ENCODE measurements at regions not wholly inside any gene's neighbourhood (a gene's known extent, or its start where the extent isn't known, plus 50 kb on each side); places are given as distances from the start of the nearest gene placed in this dataset.

DNA sequence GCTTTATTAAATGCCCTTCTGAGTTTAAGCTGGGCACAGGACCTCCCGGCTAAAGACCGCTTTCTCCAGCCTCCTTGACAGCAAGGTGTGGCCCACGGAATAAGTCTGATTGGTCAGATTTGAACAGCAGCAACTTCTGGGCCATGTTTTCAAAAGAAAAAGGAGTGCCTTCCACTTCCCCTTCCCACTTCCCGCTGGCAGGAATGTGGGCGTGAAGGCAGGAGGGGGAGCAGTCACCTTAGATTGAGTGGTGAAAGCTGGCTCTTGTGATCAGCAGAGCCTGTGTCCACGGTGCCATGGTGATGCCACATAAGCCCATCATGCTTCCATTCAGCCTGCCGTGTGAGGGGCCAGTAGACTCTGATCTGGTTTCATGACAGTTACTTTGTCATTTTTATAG is 136.6 kb upstream of the GLI2 start:
- Histone ChIP-seq H3K27ac (ENCODE audit: low read length) (no peak overlapping the region), H2AFZ (ENCODE audit: low read length) (no peak overlapping the region), H3F3A (ENCODE audit: insufficient read depth, low read length) (no peaks in the 10 kb centered on the region), H3K9me3 (replicated peaks; ENCODE audit: insufficient read depth, low read length) (no peaks in the 10 kb centered on the region), H3K36me3 (replicated peaks; ENCODE audit: insufficient read depth, low read length) (no peaks in the 10 kb centered on the region), H3K4me1 (ENCODE audit: low read length) (no peaks in the 10 kb centered on the region), H3K9ac (ENCODE audit: low read length) (no peak overlapping the region), H3K9me2 (replicated peaks; ENCODE audit: insufficient read depth, low read length) (no peaks in the 10 kb centered on the region), H3K79me2 (ENCODE audit: low read length) (no peaks in the 10 kb centered on the region), H3K27me3 (replicated peaks; ENCODE audit: insufficient read depth, low read length) (peaks cover 4% of the 10 kb centered on the region; the same call in 1 of the 2 replicates), H4K20me1 (ENCODE audit: insufficient read depth, low read length) (no peaks in the 10 kb centered on the region), H3K4me3 (ENCODE audit: low read length) (no peak overlapping the region), H3K4me2 (ENCODE audit: low read depth, low read length) (no peak overlapping the region)
- TF ChIP-seq, protein P1, sequence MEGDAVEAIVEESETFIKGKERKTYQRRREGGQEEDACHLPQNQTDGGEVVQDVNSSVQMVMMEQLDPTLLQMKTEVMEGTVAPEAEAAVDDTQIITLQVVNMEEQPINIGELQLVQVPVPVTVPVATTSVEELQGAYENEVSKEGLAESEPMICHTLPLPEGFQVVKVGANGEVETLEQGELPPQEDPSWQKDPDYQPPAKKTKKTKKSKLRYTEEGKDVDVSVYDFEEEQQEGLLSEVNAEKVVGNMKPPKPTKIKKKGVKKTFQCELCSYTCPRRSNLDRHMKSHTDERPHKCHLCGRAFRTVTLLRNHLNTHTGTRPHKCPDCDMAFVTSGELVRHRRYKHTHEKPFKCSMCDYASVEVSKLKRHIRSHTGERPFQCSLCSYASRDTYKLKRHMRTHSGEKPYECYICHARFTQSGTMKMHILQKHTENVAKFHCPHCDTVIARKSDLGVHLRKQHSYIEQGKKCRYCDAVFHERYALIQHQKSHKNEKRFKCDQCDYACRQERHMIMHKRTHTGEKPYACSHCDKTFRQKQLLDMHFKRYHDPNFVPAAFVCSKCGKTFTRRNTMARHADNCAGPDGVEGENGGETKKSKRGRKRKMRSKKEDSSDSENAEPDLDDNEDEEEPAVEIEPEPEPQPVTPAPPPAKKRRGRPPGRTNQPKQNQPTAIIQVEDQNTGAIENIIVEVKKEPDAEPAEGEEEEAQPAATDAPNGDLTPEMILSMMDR (IDR thresholded peaks at IDR 0.05; ENCODE audit: low read length), result no peak
- TF ChIP-seq EZH2phosphoT487 (IDR thresholded peaks at IDR 0.05; ENCODE audit: low read length), result no peak
- TF ChIP-seq EZH2 (optimal IDR thresholded peaks at IDR 0.05; ENCODE audit: low read depth, low read length), result no peak
- no peak for DNase-seq

DNA sequence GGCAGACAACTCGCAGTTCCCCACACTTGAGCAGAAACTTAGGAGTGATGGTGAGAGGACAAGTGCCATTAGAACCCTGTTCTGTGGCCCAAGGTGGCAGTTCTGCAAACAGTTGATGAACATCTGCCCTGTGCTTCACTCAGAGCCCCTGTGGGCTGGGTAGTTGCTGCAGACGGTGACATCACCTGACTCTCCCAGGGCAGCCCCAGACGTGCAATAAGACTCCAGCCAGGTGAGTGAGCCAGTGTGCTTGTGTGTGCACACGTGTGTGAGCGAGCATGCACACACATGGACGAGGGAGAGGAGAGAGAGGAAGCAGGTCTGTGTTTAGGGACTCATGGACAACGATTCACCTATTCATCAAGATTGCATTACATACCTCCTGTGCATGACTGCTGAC is 136.0 kb upstream of the GLI2 start:
- no peak overlapping the region for H3K9ac ChIP-seq (ENCODE audit: low read length)
- H3K36me3 ChIP-seq (replicated peaks; ENCODE audit: insufficient read depth, low read length), result no peaks in the 10 kb centered on the region
- H4K20me1 ChIP-seq (ENCODE audit: insufficient read depth, low read length), result no peaks in the 10 kb centered on the region
- no peak for DNase-seq
- H2AFZ ChIP-seq (ENCODE audit: low read length), result no peak overlapping the region
- no peaks in the 10 kb centered on the region for H3K9me3 ChIP-seq (replicated peaks; ENCODE audit: insufficient read depth, low read length)
- peaks cover 4% of the 10 kb centered on the region; the same call in 1 of the 2 replicates for H3K27me3 ChIP-seq (replicated peaks; ENCODE audit: insufficient read depth, low read length)
- H3K79me2 ChIP-seq (ENCODE audit: low read length), result no peaks in the 10 kb centered on the region
- no peak overlapping the region for H3K4me3 ChIP-seq (ENCODE audit: low read length)
- H3F3A ChIP-seq (ENCODE audit: insufficient read depth, low read length), result no peaks in the 10 kb centered on the region
- H3K9me2 ChIP-seq (replicated peaks; ENCODE audit: insufficient read depth, low read length), result no peaks in the 10 kb centered on the region
- no peak overlapping the region for H3K27ac ChIP-seq (ENCODE audit: low read length)
- no peak overlapping the region for H3K4me2 ChIP-seq (ENCODE audit: low read depth, low read length)
- no peaks in the 10 kb centered on the region for H3K4me1 ChIP-seq (ENCODE audit: low read length)
- no peak for TF ChIP-seq EZH2phosphoT487 (IDR thresholded peaks at IDR 0.05; ENCODE audit: low read length)
- TF ChIP-seq EZH2 (optimal IDR thresholded peaks at IDR 0.05; ENCODE audit: low read depth, low read length), result no peak
- TF ChIP-seq, protein P1 (IDR thresholded peaks at IDR 0.05; ENCODE audit: low read length), result no peak

DNA sequence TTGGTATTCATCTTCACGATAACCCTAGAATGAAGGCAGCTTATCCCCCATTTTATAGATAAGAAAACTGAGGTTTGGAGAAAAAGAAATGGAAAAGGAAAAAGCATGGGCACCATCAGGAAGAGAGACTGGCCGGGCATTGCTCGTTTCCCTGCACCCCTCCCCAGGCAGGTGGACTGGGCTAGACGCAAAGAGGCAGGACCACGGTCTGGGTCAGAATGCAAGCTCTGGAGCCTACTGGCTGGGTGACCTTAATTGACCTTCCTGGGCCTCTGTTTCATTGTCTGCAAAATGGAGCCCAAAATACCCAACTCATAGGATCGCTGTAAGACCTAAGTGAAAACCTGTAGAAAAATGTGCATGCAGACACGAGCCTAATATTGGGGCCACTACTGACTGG is 135.3 kb upstream of the GLI2 start:
- no peak overlapping the region for H2AFZ ChIP-seq (ENCODE audit: low read length)
- H3K9me2 ChIP-seq (replicated peaks; ENCODE audit: insufficient read depth, low read length), result no peaks in the 10 kb centered on the region
- no peak for TF ChIP-seq EZH2phosphoT487 (IDR thresholded peaks at IDR 0.05; ENCODE audit: low read length)
- TF ChIP-seq, protein P1 (IDR thresholded peaks at IDR 0.05; ENCODE audit: low read length), result no peak
- no peak for TF ChIP-seq EZH2 (optimal IDR thresholded peaks at IDR 0.05; ENCODE audit: low read depth, low read length)
- no peak overlapping the region for H3K9ac ChIP-seq (ENCODE audit: low read length)
- H3K36me3 ChIP-seq (replicated peaks; ENCODE audit: insufficient read depth, low read length), result no peaks in the 10 kb centered on the region
- H4K20me1 ChIP-seq (ENCODE audit: insufficient read depth, low read length), result no peaks in the 10 kb centered on the region
- H3K4me1 ChIP-seq (ENCODE audit: low read length), result no peaks in the 10 kb centered on the region
- H3K79me2 ChIP-seq (ENCODE audit: low read length), result no peaks in the 10 kb centered on the region
- no peak overlapping the region for H3K4me3 ChIP-seq (ENCODE audit: low read length)
- no peaks in the 10 kb centered on the region for H3F3A ChIP-seq (ENCODE audit: insufficient read depth, low read length)
- H3K4me2 ChIP-seq (ENCODE audit: low read depth, low read length), result no peak overlapping the region
- H3K27me3 ChIP-seq (replicated peaks; ENCODE audit: insufficient read depth, low read length), result peaks cover 4% of the 10 kb centered on the region; the same call in 1 of the 2 replicates
- no peak for DNase-seq
- H3K27ac ChIP-seq (ENCODE audit: low read length), result no peak overlapping the region
- H3K9me3 ChIP-seq (replicated peaks; ENCODE audit: insufficient read depth, low read length), result no peaks in the 10 kb centered on the region

Data from MM.1S (cell line).